OCI-LY7 (cell line): ENCODE measurements at regions not wholly inside any gene's neighbourhood (a gene's known extent, or its start where the extent isn't known, plus 50 kb on each side); places are given as distances from the start of the nearest gene placed in this dataset.

ENCODE experiments used
- BruUV-seq: library from RNA; stranded (reverse); fragments of 400-500 nt; replicated peaks from 2 replicates; lab custom pipeline; 2021; lab: Mats Ljungman, UMichigan
- CTCF ChIA-PET: fragments of 300-600 bp; sonication (Branson Sonifier 250); formaldehyde crosslinking; loops from one replicate; lab custom pipeline; 2022; ENCODE audit warnings: antibody characterized with exemption; ENCODE audit not compliant: unreplicated experiment; lab: Charles Lee
- POLR2A ChIA-PET: fragments of 300-600 bp; sonication (Branson Sonifier 250); formaldehyde crosslinking; loops from one replicate; lab custom pipeline; 2022; ENCODE audit warnings: antibody characterized with exemption; lab: Charles Lee
- DNase-seq: peaks from one replicate; pipeline ENCODE4 v3.0.0-alpha.2; 2015; ENCODE audit warnings: low spot score
- H2AFZ ChIP-seq: fragments of 200-600 bp; sonication (generic), shearing (Covaris generic); 2 replicates; pipeline ENCODE4 v1.6.1; 2014; ENCODE audit warnings: mild to moderate bottlenecking, antibody characterized with exemption, low read length, moderate library complexity
- H3K27ac ChIP-seq: fragments of 200-600 bp; sonication (generic); 2 replicates; pipeline ENCODE4 v1.5.1; 2014; ENCODE audit warnings: mixed run types, low read depth, mild to moderate bottlenecking, moderate library complexity, low read length, inconsistent platforms; ENCODE audit not compliant: poor library complexity, severe bottlenecking
- H3K36me3 ChIP-seq: fragments of 200-600 bp; sonication (generic); 2 replicates; pipeline ENCODE4 v1.6.1; 2014; ENCODE audit warnings: mild to moderate bottlenecking, antibody characterized with exemption, low read length, moderate library complexity, mixed read lengths; ENCODE audit not compliant: insufficient read depth
- H3K4me1 ChIP-seq: fragments of 200-600 bp; sonication (generic); 2 replicates; pipeline ENCODE4 v1.5.1; 2014; ENCODE audit warnings: mild to moderate bottlenecking, low read length; ENCODE audit not compliant: insufficient read depth, poor library complexity, severe bottlenecking
- H3K4me2 ChIP-seq: fragments of 200-600 bp; sonication (generic); 2 replicates; pipeline ENCODE4 v1.6.1; 2014; ENCODE audit warnings: mild to moderate bottlenecking, low read length
- H3K4me3 ChIP-seq: fragments of 200-600 bp; sonication (generic); 2 replicates; pipeline ENCODE4 v1.5.1; 2014; ENCODE audit warnings: mild to moderate bottlenecking, low read depth, low read length; ENCODE audit not compliant: poor library complexity, severe bottlenecking
- H3K79me2 ChIP-seq: fragments of 200-600 bp; sonication (generic); 2 replicates; pipeline ENCODE4 v1.6.1; 2016; ENCODE audit warnings: low read depth, mild to moderate bottlenecking, low read length, moderate library complexity, mixed read lengths; ENCODE audit not compliant: insufficient read depth
- H3K9me2 ChIP-seq: fragments of 200-600 bp; sonication (generic); 2 replicates; pipeline ENCODE4 v1.6.1; 2016; ENCODE audit warnings: mild to moderate bottlenecking, low read length, mixed read lengths; ENCODE audit not compliant: insufficient read depth
- H3K9me3 ChIP-seq: fragments of 200-600 bp; sonication (generic); 2 replicates; pipeline ENCODE4 v1.6.1; 2014; ENCODE audit warnings: mild to moderate bottlenecking, mixed run types, low read length, mixed read lengths
- H4K20me1 ChIP-seq: fragments of 200-600 bp; sonication (generic); 2 replicates; pipeline ENCODE4 v1.6.1; 2014; ENCODE audit warnings: mild to moderate bottlenecking, antibody characterized with exemption, low read length, moderate library complexity, mixed read lengths; ENCODE audit not compliant: insufficient read depth
- CTCF ChIP-seq: fragments of 200-600 bp; sonication (generic); conservative IDR thresholded peaks from 2 replicates; pipeline ENCODE4 v1.5.1; 2014; ENCODE audit warnings: mild to moderate bottlenecking, antibody characterized with exemption, low read length, moderate library complexity, mixed read lengths
- EZH2phosphoT487 ChIP-seq: fragments of 200-600 bp; sonication (generic); IDR thresholded peaks from 2 replicates; pipeline ENCODE4 v1.6.1; 2018; ENCODE audit warnings: low read depth, borderline replicate concordance, mild to moderate bottlenecking, mixed run types, antibody characterized with exemption, low read length, moderate library complexity, mixed read lengths
- intact Hi-C: fragments of 100-400 bp; cut with micrococcal nuclease; formaldehyde crosslinking; loops from one replicate; pipeline ENCODE4 v1.10.0; 2022; ENCODE audit not compliant: unreplicated experiment

- DNase-seq: no peak
- no peak overlapping the region for H3K4me2 ChIP-seq
- H3K4me3 ChIP-seq: no peak overlapping the region
- no peaks in the 10 kb centered on the region for H3K9me3 ChIP-seq
- H3K36me3 ChIP-seq: no peaks in the 10 kb centered on the region
- H3K9me2 ChIP-seq: no peaks in the 10 kb centered on the region; the same call in 1 of the 2 replicates
- no peaks in the 10 kb centered on the region for H4K20me1 ChIP-seq
- H3K27ac ChIP-seq: no peak overlapping the region
- BruUV-seq: no TSS peak
- ChIA-PET CTCF (no interaction called here), POLR2A (no interaction called here)
- H3K4me1 ChIP-seq: no peaks in the 10 kb centered on the region
- intact Hi-C loops: no loop called here
- TF ChIP-seq CTCF (no peak), EZH2phosphoT487 (no peak)
- H3K79me2 ChIP-seq: no peaks in the 10 kb centered on the region
- no peak overlapping the region for H2AFZ ChIP-seq
Observed at GRCh38 chr4:148881860-148882643, 439.8 kb upstream of the NR3C2 start.

- Histone ChIP-seq H3K9me3 (no peaks in the 10 kb centered on the region), H3K4me2 (no peak overlapping the region), H4K20me1 (no peaks in the 10 kb centered on the region), H2AFZ (no peak overlapping the region), H3K79me2 (no peaks in the 10 kb centered on the region), H3K9me2 (no peaks in the 10 kb centered on the region), H3K27ac (no peak overlapping the region), H3K4me1 (no peaks in the 10 kb centered on the region), H3K4me3 (no peak overlapping the region), H3K36me3 (no peaks in the 10 kb centered on the region)
- ChIA-PET POLR2A (interaction anchor here (0.7 kb wide), 1 partner anchor 468 kb away, joined by 4 read pairs; no protein-coding TSS in a partner anchor), CTCF (no interaction called here)
- no TSS peak for BruUV-seq
- TF ChIP-seq CTCF (no peak), EZH2phosphoT487 (no peak)
- intact Hi-C loops: no loop called here
- DNase-seq: peak; percentile 7
Observed at GRCh38 chr4:148874331-148874730, 432.1 kb upstream of the NR3C2 start.

- BruUV-seq: no TSS peak
- Histone ChIP-seq H2AFZ (no peak overlapping the region), H3K9me3 (no peaks in the 10 kb centered on the region), H3K4me1 (no peaks in the 10 kb centered on the region), H3K9me2 (no peaks in the 10 kb centered on the region), H3K4me2 (no peak overlapping the region), H3K36me3 (no peaks in the 10 kb centered on the region), H3K79me2 (no peaks in the 10 kb centered on the region), H3K27ac (no peak overlapping the region), H3K4me3 (no peak overlapping the region), H4K20me1 (no peaks in the 10 kb centered on the region)
- ChIA-PET POLR2A (no interaction called here), CTCF (no interaction called here)
- intact Hi-C loops: no loop called here
- no peak for DNase-seq
- TF ChIP-seq CTCF (no peak), EZH2phosphoT487 (no peak)
Observed at GRCh38 chr4:148868191-148868590, 426.0 kb upstream of the NR3C2 start.
